ENCODE measurements at regions not wholly inside any gene's neighbourhood (a gene's known extent, or its start where the extent isn't known, plus 50 kb on each side); places are given as distances from the start of the nearest gene placed in this dataset.
"Not testable (repeated sequence)": the region's sequence is repeated elsewhere in the genome, so short reads cannot be mapped to it uniquely, and the experiment has no call there.

DNA sequence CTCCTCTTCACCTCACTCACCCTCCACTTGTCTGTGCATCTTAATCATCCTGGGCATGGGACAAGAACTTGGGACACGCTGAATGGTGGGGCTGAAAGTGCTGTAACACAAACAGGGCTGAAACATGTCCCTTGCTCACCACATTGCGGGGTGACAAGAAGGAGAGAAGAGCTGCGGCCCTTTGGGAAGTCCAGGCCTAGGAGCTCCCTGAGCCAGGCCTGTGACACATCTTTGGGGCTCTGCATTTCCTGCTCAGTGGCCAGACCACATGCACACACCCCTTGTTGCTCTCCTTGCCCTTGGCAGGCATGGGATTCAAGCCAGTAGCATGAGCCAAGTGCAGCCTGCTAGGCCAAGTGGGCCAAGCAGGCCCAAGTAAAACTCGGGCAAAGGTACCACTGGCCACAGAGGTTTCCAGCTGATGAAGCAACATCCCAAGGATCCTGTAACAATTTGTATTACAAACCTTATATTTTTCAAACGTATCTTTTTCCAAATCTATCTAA is 1384.3 kb upstream of the PCDH20 start:
- no peak for DNase-seq

DNA sequence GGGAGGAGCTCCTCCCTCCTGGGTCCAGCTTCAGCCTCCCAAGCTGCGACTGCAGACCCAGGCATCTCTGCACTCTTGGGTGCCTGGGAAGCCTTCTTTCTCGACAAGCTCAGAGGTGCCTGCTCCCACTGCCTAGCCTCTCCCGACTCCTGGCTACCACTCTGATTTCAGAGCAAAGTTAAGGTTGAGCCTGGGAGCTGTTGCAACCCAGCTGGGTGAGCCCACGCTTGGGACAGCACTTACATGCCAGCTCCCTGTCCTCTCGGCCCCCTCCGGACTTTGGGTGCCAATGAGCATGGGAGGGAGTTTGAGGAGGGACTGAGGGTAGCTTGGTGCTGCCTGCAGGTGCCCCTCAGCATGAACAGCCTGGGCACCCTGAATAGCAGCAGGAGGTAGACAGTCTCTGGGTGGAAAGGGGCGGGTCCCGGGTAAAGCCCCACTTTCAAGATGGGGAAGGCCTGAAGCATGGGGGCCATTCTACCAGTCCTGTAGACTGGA is 1383.4 kb upstream of the PCDH20 start:
- DNase-seq: no peak

DNA sequence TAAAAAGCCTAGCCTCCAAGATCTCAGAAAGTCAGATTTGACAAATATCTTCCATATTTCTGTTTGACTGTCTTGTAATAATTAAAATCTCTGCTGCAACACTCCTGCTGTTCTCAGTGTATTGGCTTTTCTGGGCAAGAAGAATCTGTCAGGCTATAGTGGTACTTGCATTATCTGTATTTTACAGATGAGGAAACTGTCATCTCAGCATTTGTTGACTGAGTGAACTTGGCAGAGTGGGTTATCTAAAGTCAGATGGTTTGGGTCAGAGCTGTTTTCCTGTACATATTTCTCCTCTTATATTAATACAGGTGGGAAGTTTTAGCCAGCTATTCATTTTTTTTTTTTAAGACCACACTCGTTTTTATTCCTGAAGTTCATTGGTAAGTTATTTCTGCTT is 1378.2 kb upstream of the PCDH20 start:
- no peak for DNase-seq

DNA sequence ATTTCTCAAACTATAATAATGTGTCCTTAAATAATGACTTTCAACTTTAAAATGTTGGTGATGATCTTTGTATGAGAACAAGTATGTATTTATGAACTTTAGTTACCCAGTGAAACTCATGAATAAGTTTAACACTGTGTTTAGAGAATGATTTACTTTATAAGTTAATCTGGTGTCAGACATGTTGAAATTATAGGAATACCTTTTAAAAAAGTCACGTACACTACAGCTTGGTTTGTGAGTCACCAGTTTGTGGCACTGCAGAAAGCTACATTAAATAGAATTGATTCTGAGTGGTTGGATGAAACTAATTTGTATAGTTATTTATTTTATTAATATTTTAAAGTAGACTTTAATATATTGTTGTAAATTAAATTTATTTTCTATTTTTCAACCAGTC is 1366.2 kb upstream of the PCDH20 start:
- DNase-seq: no peak

DNA sequence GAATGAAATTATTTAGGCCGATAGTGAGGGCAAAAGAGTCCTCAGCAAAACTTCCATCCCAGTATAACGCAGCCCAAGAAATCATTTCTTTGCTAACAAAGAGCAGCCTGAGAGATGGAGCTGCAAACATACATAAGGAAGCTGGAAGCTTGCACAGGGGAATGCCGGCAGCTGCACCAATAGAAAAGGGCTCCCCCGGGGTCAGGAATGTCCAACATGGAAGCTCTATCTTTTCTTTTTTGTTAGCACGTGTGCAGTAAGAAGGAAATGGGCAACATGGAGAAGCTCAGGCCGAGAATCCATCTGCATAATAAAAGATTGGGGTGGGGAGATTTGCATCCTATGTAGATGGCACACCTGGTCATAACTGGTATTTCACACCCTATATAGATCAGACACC is 1363.5 kb upstream of the PCDH20 start:
- no peak for DNase-seq

DNA sequence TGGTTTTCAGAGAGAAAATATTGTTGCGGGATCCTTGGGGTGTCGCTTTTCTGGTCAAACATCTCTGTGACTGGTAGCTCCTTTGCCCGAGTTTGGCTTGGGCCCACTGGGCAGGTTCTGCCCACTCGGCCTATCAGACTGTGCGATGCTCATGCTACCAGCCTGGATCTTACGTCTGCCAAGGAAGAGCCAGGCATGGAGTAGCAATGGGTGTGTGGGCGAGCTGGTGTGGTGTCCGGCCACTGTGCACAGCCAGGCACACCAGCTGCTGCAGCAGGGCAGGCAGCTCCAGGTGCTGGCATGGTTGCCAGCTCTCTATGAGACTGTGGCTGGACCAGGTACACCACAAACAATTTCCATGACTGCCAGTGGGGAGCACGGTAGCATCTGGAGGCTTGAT is 1351.8 kb upstream of the PCDH20 start:
- no peak for DNase-seq

DNA sequence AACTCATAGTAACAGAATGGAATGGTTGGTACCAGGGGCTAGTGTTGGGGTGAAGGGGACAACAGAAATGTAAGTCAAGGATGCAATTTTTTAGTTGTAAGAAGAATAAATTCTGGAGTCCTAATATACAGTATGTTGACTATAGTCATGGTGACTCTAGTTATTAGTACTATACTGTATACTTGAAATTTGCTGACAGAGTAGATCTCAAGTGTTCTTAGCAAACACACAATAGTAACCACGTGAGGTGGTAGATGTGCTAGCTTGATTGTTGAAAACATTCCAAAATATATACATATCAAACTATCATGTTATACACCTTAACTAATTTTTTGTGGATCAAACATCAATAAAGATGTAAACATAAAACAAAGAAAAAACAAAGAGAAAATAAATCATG is 1345.1 kb upstream of the PCDH20 start:
- DNase-seq: no peak

DNA sequence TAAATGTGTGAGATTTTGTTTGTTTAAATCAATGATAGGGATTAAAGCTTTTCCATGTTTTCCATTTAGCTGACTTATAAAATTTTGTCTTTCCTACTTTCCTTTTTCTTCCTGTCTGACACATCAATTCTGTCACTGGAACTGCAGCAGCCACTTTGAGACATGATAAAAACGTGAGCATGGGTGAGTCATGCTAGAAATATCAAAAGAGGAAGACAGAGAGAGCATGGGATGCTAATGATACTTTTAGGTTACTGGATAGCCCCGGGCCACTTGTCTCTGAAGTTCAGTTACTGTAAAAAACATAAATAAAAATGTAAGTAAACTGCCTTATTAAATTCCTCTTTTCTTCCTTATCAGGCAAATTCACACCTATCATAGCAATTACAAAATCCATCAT is 1332.0 kb upstream of the PCDH20 start:
- no peak for DNase-seq

DNA sequence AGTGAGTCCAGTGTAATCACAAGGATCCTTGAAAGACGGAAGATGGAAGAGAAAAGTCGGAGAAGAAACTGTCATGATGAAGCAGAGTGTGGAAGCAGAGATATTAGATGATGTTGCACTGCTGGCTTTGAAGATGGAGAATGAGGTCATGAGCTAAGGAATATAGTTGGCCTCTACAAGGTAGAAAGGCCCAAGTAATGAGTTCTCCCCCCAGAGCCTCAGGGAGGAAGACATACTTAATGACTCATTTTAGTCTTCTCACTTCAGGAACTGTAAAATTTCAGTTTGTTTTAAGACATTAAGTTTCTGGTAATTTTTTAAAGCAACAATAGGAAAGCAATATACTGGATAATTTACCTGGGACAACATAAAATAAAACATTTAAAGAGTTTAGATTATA is 1331.5 kb upstream of the PCDH20 start:
- no peak for DNase-seq

DNA sequence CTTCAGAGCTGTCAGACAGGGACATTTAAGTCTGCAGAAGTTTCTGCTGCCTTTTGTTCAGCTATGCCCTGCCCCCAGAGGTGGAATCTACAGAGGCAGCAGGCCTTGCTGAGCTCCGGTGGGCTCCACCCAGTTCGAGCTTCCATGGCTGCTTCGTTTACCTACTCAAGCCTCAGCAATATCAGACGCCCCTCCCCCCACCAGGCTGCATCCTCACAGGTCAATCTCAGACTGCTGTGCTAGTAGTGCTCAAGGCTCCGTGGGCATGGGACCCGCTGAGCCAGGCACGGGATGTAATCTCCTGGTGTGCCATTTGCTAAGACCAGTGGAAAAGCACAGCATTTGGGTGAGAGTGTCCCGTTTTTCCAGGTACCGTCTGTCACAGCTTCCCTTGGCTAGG is 1314.1 kb upstream of the PCDH20 start:
- not testable (repeated sequence) for DNase-seq

DNA sequence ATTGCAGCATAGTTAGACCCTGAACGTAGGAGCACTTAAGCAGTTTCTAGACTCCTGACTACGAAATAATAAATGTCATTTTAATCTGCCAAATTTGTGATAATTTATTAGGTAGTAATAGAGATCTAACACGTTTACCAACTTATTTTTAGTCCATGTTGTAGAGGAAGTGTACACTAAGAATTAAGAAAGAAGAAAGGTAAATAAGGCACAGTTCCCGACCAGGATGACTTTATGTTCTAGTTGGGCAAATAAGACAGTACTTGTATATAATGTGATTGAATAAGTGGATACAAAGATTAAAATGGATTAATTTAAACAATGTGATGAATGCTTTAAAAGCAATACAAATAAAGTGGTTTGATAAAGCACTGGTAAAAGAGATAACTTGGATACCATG is 1306.2 kb upstream of the PCDH20 start:
- no peak for DNase-seq

DNA sequence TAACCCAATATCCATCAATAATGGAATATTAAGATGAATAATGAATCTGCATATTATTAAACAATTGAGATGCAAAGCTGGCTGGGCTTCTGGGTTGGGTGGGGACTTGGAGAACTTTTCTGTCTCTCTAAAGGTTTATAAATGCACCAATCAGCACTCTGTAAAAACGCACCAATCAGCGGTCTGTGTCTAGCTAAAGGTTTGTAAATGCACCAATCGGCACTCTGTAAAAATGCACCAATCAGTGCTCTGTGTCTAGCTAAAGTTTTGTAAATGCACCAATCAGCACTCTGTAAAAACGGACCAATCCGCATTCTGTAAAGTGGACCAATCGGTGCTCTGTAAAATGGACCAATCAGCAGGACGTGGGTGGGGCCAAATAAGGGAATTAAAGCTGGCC is 1296.3 kb upstream of the PCDH20 start:
- not testable (repeated sequence) for DNase-seq

DNA sequence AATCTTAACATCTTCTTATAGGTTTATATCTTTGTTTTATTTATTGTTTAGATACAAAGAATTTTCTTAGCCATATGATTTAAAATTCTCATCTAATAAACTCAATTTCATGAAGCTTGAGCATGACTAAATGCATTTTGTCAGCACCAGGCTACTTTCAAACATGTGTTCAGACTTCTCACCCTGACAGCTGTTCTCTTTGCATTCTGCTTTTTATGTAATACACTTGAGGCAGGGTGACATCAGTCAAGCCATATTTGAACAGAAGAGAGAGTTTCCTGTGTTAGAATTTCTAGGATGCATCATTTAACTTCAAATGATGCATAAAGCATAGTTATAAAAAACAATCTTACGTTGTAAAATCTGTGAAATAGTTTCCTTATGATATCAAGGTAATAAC is 1295.1 kb upstream of the PCDH20 start:
- DNase-seq: no peak

DNA sequence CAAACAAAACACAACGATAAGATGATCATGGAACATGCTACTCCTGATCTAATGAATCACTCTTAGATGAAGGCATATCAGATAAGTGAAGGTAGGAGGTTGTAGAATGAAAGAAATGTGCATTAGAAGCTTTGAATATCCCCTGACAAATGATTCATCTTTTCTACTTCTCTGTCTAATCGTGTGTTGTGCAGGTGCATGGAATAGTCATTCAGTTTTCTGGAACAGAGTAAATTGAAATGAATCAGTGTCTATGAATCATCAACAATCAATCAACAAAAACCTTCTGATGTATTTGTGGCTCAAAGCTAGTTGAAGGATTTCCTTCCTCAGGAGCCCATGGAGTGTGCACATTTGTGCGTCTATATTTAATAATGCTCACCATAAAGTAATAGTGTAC is 1290.4 kb upstream of the PCDH20 start:
- DNase-seq: no peak

DNA sequence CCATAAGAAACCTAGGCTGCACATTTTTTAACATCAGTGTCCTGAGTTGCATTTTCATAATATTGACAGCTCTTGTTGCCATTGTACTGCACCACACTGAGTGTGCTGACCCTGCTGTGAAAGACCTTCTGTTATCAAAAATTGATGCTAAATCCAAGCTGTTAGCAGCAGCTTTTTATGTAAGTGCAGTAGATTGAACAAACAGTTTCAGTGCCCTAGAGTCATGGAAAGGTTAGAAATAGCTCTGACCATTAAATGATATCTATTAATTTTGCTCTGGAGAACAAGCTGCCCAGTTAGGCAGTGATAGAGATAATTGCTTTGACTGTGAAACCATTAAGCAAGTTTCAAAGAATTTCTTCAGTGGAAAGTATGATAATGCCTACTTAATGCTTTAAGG is 1289.2 kb upstream of the PCDH20 start:
- no peak for DNase-seq

DNA sequence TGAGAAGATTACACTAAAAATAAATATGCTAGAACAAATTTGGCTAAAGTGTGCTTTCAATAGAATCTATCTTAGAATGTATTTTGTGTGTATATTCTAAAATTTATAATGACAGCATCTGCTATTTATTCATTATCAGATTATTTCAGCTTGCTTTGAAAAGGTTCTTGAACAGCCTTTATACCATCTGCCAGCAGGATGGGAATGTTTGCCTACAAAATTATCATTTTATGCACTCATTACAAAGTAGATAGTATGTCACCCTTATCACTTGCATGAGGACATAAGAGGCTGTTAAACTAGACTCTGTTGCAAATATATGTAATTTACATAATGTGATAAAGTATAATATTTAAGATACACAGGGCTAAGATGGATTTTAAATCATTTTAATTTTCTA is 1286.9 kb upstream of the PCDH20 start:
- DNase-seq: peak; percentile 29

DNA sequence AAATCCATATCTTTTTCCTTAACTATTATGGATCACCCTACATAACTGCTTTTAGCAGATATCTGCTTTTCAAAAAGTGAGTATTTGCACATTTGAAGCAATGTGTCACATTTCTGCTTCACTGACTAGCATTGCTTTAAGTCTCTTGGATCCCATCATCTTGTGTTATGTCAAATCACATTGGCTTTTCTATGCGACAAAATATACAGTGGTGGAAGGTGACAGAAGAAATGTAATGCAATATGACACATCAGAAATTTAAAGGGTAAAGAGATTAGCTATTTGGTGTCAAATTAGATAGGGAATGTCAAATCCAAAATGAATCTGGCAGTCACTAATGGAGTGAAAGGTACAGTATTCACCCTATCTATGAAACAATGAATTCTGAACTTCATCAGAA is 1282.1 kb upstream of the PCDH20 start:
- DNase-seq: no peak

DNA sequence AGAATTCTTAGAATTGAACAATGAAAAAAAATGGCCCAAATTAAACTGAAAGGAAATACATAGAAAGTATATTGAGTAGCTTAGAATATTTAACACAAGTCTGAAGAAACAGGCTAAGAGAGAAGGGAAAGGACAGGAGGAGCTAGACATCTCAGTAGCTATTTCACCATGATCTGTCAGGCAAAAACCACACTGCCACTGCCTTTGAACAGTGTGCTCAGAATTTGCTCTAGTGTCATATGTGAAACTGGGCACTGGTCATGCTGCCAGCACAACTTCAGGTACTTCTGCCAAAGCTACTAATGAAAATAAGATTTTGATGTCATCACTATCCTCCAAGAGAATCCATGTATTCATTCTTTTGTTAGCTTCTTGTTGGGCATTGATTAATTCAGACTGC is 1280.8 kb upstream of the PCDH20 start:
- no peak for DNase-seq

DNA sequence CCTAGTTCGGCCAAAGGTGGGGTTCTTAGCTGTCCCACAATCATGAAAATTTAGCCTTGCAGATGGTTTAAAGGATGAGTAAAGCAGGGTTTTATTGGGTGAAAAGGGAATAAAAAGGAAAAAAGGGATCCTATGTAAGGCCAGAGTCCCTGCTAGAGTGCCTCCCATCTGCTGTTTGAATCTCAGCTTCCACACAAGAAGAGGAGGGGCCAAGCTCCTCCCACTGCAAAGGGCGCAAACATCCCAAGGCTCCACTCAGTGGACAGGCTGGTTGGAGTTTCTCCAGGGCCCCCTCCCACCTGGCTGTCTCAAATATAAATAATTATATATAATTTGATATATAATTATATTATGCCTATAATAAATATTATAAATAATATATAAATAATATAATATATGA is 1272.1 kb upstream of the PCDH20 start:
- no peak for DNase-seq

DNA sequence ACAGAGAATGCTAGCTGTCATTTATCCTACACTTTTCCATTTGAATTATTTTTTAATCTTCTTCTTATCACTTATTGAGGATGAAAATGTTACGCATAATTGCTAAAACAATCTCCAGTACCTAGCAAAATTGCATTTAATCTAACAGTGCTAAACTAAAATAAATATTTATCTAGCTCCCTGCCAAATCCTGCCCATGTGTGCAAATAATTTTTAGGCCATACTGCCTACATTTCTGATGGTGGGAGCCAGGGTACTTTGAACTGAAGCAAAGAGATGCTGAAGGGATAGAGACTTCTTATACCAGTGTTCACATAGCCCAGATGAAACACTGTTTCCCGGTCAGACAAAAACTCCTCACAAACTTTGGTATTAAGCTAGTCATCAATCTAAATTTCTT is 1268.7 kb upstream of the PCDH20 start:
- no peak for DNase-seq

DNA sequence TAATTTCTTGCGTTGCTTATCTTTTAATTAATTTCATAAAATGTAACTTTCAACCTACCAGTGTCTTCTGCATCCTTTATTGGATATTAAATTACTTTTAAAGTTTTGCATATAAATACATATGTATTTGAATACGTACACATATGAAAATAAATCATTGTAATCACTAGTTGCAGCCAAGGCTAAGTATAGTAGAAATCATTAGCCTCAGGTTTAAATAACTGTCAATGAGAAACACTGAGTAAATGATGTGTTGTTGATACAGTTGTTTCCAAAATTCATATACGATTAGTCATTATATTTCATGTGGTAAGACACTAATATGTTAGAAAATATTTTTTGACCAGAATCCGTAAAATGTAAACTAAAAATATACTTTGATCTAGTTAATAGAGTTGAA is 1267.1 kb upstream of the PCDH20 start:
- DNase-seq: no peak

DNA sequence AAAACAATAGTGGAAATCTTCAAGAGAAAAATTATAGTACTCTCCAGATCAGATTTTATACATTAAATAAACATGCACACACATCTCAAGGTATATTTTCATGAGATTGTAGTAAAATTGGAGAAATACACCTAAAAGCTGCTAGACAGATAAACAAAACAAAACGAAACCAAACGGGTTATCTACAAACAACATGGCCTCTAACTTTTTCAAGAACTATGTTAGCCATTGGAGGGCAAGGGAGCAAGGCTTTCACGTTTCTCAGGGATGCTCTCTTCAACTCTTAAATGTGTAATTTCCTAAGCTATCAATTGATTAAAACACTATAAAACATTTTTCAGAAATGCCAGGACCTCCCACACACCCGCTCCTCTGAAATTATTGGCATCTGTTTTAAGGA is 1262.4 kb upstream of the PCDH20 start:
- DNase-seq: no peak

DNA sequence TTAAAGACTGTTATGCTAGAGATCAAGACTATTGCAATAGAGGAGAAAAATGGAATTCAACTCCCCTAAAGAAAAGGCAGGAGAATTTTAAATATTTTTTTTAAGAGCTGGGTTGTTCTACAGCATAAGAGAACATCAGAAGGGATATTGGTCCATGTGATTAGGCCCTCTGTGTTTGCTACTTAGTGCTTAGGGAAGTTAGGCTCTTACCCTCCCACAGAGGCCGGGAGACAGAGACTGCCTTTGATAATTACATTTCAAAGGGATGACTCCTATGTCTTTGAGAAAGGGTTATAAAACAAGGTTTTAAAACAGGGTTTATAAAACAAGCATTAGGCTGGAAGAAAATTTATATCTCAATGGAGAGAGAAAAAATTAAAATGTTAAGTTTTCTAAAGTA is 1248.1 kb upstream of the PCDH20 start:
- no peak for DNase-seq

DNA sequence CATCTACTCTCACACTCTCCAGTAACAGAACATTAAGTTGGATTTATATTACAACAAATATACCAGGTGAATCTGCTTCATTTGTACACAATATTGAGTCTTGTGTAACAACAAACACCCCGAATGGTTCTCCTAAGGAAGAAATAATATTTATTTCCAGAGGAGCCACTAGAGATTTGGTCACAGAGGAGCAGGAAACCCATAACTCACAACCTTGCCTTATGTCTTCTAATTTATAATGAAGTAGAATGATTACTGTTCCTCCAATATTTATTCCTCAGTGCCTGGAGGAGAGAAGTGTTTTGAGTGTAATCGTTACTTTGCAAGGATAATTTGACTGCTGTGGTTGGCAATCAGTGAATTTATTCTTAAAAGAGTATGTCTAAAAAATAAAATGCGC is 1243.7 kb upstream of the PCDH20 start:
- no peak for DNase-seq

DNA sequence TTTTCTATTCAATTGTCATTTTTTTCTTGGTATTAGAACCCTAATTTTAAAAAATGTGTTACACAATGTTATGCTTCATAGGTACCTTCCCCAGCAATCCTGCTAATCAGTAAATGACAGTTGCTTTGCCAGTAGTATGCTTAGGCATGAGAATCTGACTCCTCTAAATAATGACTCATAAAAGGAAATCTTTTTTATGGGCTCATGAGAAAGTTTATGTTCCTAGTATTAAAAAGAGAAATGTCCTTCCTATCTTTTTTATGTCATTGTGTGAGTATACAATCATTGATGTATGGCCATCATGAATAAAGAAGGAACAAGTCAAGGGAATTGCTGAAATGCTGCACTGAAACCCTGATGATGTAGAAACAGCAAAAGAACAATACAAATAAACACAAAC is 1237.7 kb upstream of the PCDH20 start:
- no peak for DNase-seq

All from NCI-H446 treated with DMSO at 0.1 percent for 48 hours (cell line).